C4-2B (cell line): ENCODE measurements at regions not wholly inside any gene's neighbourhood (a gene's known extent, or its start where the extent isn't known, plus 50 kb on each side); places are given as distances from the start of the nearest gene placed in this dataset.
A peak's percentile ranks its signal among the peaks of the same experiment; 100 is the strongest.

Experiments
- H3K27ac ChIP-seq: fragments of 450-650 bp; 2 replicates; pipeline ENCODE4 v1.5.1; 2017
- CTCF ChIP-seq: fragments of 450-650 bp; conservative IDR thresholded peaks from 2 replicates; pipeline ENCODE4 v1.5.1; 2017; ENCODE audit warnings: mild to moderate bottlenecking
- ZFX ChIP-seq: fragments of 450-650 bp; IDR thresholded peaks from 2 replicates; pipeline ENCODE4 v1.6.1; 2017

- TF ChIP-seq ZFX (no peak), CTCF (no peak)
- peak overlapping the region; percentile 74; the same call in 1 of the 2 replicates for H3K27ac ChIP-seq
These were observed 395.7 kb upstream of the NOVA1 start for GRCh38 chr14:26993556-26993955.

- TF ChIP-seq CTCF, result no peak
- TF ChIP-seq ZFX, result no peak
- H3K27ac ChIP-seq, result no peak overlapping the region
These were observed 397.5 kb upstream of the NOVA1 start for GRCh38 chr14:26995301-26995700.

GRCh38 chr14:26996246-26996645 is 398.4 kb upstream of the NOVA1 start:
- TF ChIP-seq ZFX, result no peak
- TF ChIP-seq CTCF, result no peak
- H3K27ac ChIP-seq, result no peak overlapping the region

- no peak for TF ChIP-seq CTCF
- TF ChIP-seq ZFX, result no peak
- no peak overlapping the region for H3K27ac ChIP-seq
These were observed 404.3 kb upstream of the NOVA1 start for GRCh38 chr14:27002179-27002578.

- TF ChIP-seq ZFX (no peak), CTCF (no peak)
- H3K27ac ChIP-seq, result no peak overlapping the region
These were observed 408.7 kb upstream of the NOVA1 start for GRCh38 chr14:27006570-27006969.

GRCh38 chr14:27008187-27008586 is 410.4 kb upstream of the NOVA1 start:
- no peak overlapping the region for H3K27ac ChIP-seq
- TF ChIP-seq CTCF (no peak), ZFX (no peak)

- no peak for TF ChIP-seq ZFX
- TF ChIP-seq CTCF, result no peak
- no peak overlapping the region for H3K27ac ChIP-seq
These were observed 414.8 kb upstream of the NOVA1 start for GRCh38 chr14:27012641-27013040.
